OCI-LY1 (cell line): ENCODE measurements at regions not wholly inside any gene's neighbourhood (a gene's known extent, or its start where the extent isn't known, plus 50 kb on each side); places are given as distances from the start of the nearest gene placed in this dataset.

Source experiments
- CTCF ChIP-seq: fragments of 200-600 bp; sonication (generic), shearing (Covaris generic); IDR thresholded peaks from 2 replicates; pipeline ENCODE4 v1.5.1; 2017; ENCODE audit warnings: mild to moderate bottlenecking, antibody characterized with exemption, low read length, moderate library complexity, mixed read lengths
- EZH2 ChIP-seq: fragments of 200-600 bp; sonication (generic), shearing (Covaris generic); IDR thresholded peaks from 2 replicates; pipeline ENCODE4 v1.8.0; 2017; ENCODE audit warnings: borderline replicate concordance, mixed run types, mild to moderate bottlenecking, antibody characterized with exemption, low read length, moderate library complexity, mixed read lengths

- TF ChIP-seq CTCF: peak; percentile 28; the same call in 1 of the 2 replicates
- TF ChIP-seq EZH2: no peak
Measured at GRCh38 chr22:34055525-34056200, 135.4 kb upstream of the LARGE1 start.
